LNCaP clone FGC (cell line): ENCODE measurements at regions not wholly inside any gene's neighbourhood (a gene's known extent, or its start where the extent isn't known, plus 50 kb on each side); places are given as distances from the start of the nearest gene placed in this dataset.

Experiments
- DNase-seq: peaks from one replicate; pipeline ENCODE4 v3.0.0-alpha.2; 2011; ENCODE audit warnings: low read depth
- H3K4me3 ChIP-seq: 2 replicates; pipeline ENCODE4 v1.5.1; 2011; ENCODE audit warnings: mild to moderate bottlenecking, low read depth, low read length, control low read depth
- TF ChIP-seq, protein P1 (sequence below): IDR thresholded peaks from 2 replicates; pipeline ENCODE4 v1.5.1; 2012; ENCODE audit warnings: mild to moderate bottlenecking; ENCODE audit not compliant: control insufficient read depth, insufficient read depth; ENCODE audit errors: extremely low read depth

DNA sequence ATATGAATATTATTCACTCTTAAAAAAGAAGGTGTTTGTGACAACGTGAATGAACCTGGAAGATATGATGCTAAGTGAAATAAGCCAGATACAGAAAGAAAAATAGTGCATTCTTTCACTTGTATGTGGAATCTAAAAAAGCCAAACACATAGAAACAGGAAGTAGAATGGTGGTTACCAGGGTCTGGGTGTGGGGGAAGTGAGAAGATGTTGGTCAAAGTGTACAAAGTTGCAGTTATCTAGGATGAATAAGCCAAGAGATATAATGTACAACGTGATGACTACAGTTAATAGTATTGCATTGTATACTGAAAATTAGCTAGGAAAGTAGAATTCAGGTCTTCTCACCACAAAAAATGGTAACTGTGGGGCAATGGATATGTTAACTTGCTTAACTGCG is 151.1 kb upstream of the HCRTR2 start:
- no peak for DNase-seq

DNA sequence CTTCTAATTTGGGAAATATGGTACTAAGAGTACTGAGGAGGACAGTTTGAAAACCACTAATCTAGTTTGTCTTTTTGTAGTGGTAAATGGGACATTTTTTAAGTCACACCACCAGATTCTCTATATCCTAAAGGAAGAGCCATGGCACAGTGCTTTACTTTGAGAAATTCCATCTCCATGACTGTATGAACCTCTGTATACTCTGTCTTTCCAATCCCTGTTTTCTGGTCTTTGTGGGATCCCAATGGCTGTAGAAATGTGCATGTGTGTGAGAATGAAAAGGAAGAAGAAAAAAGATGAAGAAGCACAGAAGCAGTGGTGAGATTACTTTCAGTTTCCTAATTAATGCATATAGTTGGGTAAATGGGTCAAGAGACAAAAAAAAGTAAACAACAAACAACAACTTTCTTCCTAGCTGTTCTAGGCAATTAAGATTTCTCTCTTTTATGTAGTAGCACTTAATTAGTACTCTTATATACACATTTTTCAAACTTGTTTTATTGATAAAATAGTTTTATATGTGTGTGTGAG is 141.2 kb upstream of the HCRTR2 start:
- DNase-seq: no peak
- TF ChIP-seq, protein P1, sequence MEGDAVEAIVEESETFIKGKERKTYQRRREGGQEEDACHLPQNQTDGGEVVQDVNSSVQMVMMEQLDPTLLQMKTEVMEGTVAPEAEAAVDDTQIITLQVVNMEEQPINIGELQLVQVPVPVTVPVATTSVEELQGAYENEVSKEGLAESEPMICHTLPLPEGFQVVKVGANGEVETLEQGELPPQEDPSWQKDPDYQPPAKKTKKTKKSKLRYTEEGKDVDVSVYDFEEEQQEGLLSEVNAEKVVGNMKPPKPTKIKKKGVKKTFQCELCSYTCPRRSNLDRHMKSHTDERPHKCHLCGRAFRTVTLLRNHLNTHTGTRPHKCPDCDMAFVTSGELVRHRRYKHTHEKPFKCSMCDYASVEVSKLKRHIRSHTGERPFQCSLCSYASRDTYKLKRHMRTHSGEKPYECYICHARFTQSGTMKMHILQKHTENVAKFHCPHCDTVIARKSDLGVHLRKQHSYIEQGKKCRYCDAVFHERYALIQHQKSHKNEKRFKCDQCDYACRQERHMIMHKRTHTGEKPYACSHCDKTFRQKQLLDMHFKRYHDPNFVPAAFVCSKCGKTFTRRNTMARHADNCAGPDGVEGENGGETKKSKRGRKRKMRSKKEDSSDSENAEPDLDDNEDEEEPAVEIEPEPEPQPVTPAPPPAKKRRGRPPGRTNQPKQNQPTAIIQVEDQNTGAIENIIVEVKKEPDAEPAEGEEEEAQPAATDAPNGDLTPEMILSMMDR: no peak
- H3K4me3 ChIP-seq: no peak overlapping the region

More for the DNA sequence above, 151.1 kb upstream of the HCRTR2 start:
- no peak overlapping the region for H3K4me3 ChIP-seq
- TF ChIP-seq, protein P1: no peak

DNA sequence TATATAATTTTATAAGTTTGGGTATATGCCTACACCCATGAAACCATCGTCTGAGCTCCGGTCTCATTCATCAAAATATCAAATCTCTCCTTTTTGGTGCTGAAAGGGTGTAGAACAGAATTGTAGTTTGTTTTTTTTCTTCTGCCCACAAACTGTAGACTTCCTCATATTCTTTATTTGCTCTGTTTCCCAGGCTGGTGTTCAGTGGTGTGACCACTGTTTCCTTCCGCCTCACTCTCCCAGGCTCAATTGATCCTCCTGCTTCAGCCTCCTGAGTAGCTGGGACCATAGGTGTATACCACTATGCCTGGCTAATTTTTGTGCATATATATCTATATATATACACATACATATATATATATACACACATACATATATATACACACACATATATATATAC is 139.6 kb upstream of the HCRTR2 start:
- TF ChIP-seq, protein P1: no peak
- no peak for DNase-seq
- no peak overlapping the region for H3K4me3 ChIP-seq

DNA sequence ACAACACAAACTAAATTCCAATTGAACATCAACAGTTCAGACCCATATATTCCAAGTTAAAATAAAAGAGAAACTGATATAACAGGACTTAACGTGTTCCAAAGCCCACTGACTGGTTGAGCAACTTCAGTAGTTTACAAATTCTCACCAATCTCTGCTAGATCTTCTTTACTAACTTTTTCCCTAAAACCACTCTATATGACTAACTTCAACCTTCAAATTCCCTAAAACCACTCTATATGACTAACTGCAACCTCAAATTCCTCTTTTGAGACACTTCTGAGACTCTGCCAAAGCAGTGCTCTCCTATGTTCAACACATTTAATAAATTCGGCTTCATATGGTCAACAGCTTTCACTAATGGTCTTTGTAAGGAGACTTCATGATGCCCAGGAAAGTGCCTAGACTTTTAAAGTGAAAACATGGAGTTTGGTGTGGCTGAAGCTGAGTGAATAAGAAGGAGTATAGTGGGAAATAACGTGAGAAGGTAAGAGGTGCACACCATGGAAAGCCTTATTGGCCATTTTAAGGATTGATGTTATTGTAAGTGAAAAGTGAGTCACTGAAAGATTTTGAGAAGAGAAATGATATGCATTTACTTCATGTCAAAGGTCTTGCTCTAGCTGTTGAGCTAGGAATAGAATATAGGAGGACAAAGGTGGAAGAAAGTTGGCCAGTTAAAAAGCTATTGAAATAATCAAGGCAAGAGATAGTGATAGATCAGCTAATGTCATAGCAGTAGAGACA is 134.0 kb upstream of the HCRTR2 start:
- TF ChIP-seq, protein P1: no peak
- DNase-seq: no peak
- no peak overlapping the region for H3K4me3 ChIP-seq

DNA sequence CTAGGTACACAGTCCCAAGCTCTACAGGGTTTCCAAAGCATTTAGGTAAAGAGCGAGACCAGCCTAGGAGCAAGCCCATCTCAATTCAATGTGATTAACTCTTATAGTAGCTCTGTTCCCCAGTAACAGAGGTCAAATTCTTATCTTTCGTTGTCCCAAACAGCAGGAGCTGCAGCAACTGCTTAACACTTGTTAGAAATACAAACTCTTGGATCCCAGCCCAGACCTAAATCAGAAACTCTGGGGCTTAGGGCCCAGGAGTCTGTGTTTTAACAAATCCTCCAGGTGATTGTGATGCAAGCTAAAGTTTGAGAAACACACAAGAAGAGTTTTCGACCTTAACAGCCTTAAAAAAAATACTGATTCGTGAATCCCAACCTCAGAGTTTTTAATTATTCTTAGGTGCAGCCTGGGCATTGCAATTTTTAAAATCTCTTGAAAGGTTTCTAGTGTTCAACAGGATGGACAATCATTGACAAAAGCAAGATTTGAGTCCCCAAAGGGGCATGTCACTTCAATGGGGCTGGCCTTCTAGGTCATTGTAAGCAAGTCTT is 127.4 kb upstream of the HCRTR2 start:
- no peak for DNase-seq
- TF ChIP-seq, protein P1: no peak
- H3K4me3 ChIP-seq: no peak overlapping the region

DNA sequence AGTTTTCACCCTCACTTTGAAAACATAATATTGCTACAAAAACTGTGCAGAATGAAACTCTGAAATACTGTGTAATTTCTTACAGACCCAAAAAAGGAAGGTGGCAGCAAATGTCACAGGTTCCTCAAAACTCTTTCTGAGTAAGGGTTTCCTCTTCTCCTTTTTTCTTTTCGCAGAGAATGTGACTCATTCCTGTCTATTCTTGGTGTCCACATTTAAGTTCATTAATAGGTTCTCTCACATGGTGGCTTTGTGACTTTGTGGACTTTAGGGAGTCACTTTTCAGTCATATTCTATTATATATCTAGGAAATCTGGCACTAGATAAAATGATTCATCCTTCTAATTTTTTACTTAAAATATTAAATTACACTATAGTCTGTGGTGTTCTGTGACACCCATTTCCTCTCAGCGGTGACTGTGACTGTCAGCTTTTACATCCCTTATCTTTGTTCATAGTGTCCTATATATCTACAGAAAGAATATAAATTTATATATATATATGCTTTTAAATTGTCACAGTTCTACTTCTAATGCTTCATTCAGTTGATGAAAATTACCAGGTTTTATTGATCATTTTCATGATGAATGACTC is 126.8 kb upstream of the HCRTR2 start:
- TF ChIP-seq, protein P1: no peak
- no peak overlapping the region for H3K4me3 ChIP-seq
- no peak for DNase-seq
